Erythroblast (primary cell): ENCODE measurements at regions not wholly inside any gene's neighbourhood (a gene's known extent, or its start where the extent isn't known, plus 50 kb on each side); places are given as distances from the start of the nearest gene placed in this dataset.

ENCODE experiments used
- GATA1 ChIP-seq: IDR thresholded peaks from 2 replicates; pipeline ENCODE4 v1.6.1; 2011; ENCODE audit warnings: low read depth, mild to moderate bottlenecking, control low read depth, low read length, moderate library complexity
- POLR2A ChIP-seq: IDR thresholded peaks from 2 replicates; pipeline ENCODE4 v1.6.1; 2011; ENCODE audit warnings: mild to moderate bottlenecking, low read length

DNA sequence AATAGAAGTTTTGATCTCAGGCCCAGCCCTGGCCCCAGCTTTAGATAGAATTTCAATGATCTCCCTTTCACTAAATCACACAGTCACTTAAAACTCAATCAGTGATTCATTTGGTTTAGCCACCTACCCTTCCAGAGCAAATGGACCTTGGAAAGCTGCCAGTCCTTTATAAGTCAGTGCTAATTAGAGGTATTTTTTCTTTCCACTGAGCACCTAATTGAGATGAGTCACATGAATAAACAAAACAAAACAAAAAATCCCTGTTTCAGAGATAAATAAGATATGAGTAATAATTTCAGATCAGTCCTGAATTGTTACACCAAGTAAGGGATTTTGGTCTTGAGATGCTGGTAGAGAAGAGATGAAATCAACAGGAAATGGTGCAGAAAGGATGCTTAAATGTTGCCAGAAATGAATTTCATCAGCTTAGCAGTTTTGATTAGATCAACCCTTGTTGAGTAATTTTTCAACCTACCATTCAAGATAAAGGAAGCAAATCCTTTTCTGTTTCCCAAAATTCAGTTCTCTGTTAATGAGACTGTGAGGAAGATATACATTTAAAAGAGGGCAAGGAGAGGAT lies 352.0 kb upstream of the COL8A1 start:
- TF ChIP-seq POLR2A = no peak
- TF ChIP-seq GATA1 = no peak
